ENCODE measurements at regions not wholly inside any gene's neighbourhood (a gene's known extent, or its start where the extent isn't known, plus 50 kb on each side); places are given as distances from the start of the nearest gene placed in this dataset.

GRCh38 chr2:122075381-122075780, 319.9 kb downstream of the TSN start:
- no peak for TF ChIP-seq FOXM1 (IDR thresholded peaks at IDR 0.05; ENCODE audit: borderline replicate concordance)
- TF ChIP-seq TARDBP (IDR thresholded peaks at IDR 0.05) = no peak
- TF ChIP-seq FOXA1 (IDR thresholded peaks at IDR 0.05) = no peak
- no peak for TF ChIP-seq SUZ12 (IDR thresholded peaks at IDR 0.05)
- TF ChIP-seq ARNT (IDR thresholded peaks at IDR 0.05) = no peak
- TF ChIP-seq ELF4 (IDR thresholded peaks at IDR 0.05) = no peak
- no peak for TF ChIP-seq SP1 (IDR thresholded peaks at IDR 0.05)
- TF ChIP-seq FOXK2 (IDR thresholded peaks at IDR 0.05) = no peak
- TF ChIP-seq NFRKB (IDR thresholded peaks at IDR 0.05) = no peak
- TF ChIP-seq BHLHE40 (IDR thresholded peaks at IDR 0.05; ENCODE audit: borderline replicate concordance) = no peak
- TF ChIP-seq LEF1 (IDR thresholded peaks at IDR 0.05; ENCODE audit: borderline replicate concordance) = no peak
- no peak for TF ChIP-seq CTBP1 (IDR thresholded peaks at IDR 0.05; ENCODE audit: borderline replicate concordance)
- no peak for TF ChIP-seq PKNOX1 (IDR thresholded peaks at IDR 0.05)
- TF ChIP-seq HDGF (IDR thresholded peaks at IDR 0.05; ENCODE audit: borderline replicate concordance) = no peak

All from HEK293T (cell line).